ENCODE measurements at regions not wholly inside any gene's neighbourhood (a gene's known extent, or its start where the extent isn't known, plus 50 kb on each side); places are given as distances from the start of the nearest gene placed in this dataset. TPM values are rescaled to one million over a fixed set of nuclear protein-coding genes. Genes with fewer than 3 reads are reported as not detected.

Small RNAs in the stretch of these regions (small RNA-seq; reads per million reads assigned to genes)
- gene RNA5SP430 (ENCODE audit: low replicate concordance) = not detected

Data from GM23338 (cell line).